Umbilical cord (tissue), 1 donor: ENCODE measurements at regions not wholly inside any gene's neighbourhood (a gene's known extent, or its start where the extent isn't known, plus 50 kb on each side); places are given as distances from the start of the nearest gene placed in this dataset.

Source experiments
- DNase-seq: peaks from one replicate; pipeline ENCODE4 v3.0.0-alpha.2; 2015; ENCODE audit warnings: low spot score

GRCh38 chr1:235011599-235012435 lies 116.8 kb downstream of the TOMM20 start:
- peak; percentile 55 for DNase-seq

- DNase-seq: no peak
These were observed 117.5 kb downstream of the TOMM20 start for GRCh38 chr1:235011064-235011598.

DNA sequence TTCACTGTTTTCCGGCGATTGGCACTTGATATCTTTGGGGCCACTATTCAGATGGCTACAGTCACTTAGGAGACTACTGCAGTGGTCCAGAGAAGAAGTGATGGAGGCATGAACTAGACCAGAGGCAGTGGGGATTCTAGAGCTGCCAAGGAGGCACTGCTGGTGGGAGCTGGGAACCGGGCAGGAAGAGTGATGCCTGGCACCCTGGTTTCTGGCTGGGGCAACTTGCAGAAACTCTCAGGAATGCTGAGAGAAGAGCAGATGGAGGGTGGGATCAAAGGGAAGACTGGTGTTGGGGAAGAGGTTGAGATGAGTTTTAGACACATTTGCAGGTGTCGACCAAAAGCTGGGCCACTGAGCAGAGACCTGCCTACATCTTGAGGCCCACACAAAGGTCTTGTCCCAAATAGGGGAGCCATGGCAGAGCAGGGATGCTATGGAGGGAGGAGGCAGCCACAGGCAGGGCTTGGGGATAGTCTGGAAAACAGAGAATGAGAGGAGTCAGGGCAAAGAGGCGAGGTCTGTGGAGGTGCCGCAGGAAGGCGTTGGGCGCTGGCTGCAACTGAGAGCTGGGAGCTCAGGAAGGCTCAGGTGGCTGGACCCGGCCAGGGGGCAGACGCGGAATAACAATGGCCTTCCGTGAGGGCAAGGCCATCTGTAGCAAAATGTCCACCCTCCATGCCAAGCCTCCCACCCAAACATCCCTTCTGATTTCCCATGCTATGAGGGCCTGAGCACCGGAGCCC lies 118.9 kb downstream of the TOMM20 start:
- DNase-seq: no peak

GRCh38 chr1:235009074-235009473 lies 119.6 kb downstream of the TOMM20 start:
- no peak for DNase-seq

DNA sequence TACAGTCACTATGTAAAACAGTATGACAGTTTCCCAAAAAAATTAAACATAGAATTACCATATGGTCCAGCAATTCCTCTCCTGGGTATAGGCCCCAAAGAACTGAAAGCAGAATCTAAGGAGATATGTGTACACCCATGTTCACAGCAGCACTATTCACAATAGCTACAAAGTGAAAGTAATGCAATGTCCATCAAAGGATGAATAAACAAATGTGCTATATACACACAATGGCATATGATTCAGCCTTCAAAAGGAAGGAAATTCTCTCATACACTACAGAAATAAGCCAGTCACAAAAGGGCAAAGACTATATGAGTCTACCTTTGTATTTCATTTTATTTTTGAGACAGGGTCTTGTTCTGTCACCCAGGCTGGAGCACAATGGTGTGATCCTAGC lies 120.4 kb downstream of the TOMM20 start:
- DNase-seq: no peak

- DNase-seq: no peak
These were observed 121.8 kb downstream of the TOMM20 start for GRCh38 chr1:235006816-235007215.

- no peak for DNase-seq
These were observed 122.4 kb downstream of the TOMM20 start for GRCh38 chr1:235006132-235006721.

GRCh38 chr1:235004840-235005391 lies 123.7 kb downstream of the TOMM20 start:
- DNase-seq: no peak

DNA sequence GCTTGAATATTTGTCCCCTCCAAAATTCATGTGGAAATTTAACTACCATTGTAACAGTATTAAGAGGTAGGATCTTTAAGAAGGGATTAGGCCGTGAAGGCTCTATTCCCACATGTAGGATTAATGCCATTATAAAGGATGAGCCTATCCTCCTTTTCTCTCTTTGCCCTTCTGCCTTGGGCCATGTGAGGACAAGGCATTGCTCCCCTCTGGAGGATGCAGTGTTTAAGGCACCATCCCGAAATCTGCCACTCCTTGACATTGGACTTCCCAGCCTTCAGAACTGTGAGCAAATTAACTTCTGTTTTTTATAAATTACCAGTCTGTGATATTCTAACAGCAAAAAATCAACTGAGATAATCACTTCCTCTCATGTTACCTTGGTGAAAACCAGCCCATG lies 124.4 kb downstream of the TOMM20 start:
- no peak for DNase-seq

DNA sequence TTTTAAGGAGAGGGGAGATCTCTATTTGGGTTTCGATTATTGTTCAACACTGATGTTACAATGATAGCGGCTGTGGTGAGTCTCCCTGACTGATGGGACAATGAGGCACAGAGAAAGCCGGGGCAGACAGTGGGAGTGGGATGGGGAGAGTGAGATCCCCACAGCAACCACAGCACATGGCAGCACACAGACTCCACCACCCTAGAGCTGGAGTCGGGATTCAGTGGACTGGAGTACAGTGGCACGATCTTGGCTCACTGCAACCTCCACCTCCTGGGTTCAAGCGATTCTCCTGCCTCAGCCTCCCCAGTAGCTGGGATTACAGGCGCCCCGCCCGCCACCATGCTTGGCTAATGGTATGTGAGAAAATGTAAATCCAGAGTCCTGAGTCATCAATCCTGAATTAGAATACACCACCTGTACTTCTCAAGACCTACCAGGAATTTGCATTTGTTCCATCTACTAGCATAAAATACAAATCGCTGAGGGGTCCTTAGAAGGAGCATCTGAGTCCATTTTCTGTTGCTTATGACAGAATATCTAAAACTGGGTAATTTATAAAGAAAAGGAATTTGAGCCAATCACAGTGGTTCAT lies 125.8 kb downstream of the TOMM20 start:
- no peak for DNase-seq

- DNase-seq: no peak
These were observed 129.1 kb downstream of the TOMM20 start for GRCh38 chr1:234999513-234999940.

- peak; percentile 74 for DNase-seq
These were observed 130.5 kb downstream of the TOMM20 start for GRCh38 chr1:234997896-234998741.

- peak; percentile 95 for DNase-seq
These were observed 131.3 kb downstream of the TOMM20 start for GRCh38 chr1:234997201-234997895.

DNA sequence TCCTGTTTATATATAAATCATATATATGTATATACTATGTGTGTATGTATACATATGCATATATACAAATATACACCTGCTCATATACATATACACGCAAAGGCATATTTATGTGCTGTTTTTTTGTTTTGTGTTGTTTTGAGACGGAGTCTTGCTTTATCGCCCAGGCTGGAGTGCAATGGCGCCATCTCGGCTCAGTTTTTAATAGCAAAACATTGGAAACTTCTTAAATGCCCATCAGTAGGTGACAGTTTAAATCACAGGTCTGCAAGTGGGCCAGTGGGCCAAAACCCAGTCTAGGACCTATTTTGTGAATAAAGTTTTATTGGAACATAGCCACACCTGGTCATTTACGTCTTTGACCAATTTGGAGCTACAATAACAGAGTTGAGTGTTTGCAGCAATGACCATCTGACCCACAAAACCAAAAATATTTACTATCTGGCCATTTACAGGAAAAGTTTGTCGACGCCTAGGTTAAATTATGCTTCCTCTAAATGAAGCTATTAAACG lies 132.3 kb downstream of the TOMM20 start:
- no peak for DNase-seq

DNA sequence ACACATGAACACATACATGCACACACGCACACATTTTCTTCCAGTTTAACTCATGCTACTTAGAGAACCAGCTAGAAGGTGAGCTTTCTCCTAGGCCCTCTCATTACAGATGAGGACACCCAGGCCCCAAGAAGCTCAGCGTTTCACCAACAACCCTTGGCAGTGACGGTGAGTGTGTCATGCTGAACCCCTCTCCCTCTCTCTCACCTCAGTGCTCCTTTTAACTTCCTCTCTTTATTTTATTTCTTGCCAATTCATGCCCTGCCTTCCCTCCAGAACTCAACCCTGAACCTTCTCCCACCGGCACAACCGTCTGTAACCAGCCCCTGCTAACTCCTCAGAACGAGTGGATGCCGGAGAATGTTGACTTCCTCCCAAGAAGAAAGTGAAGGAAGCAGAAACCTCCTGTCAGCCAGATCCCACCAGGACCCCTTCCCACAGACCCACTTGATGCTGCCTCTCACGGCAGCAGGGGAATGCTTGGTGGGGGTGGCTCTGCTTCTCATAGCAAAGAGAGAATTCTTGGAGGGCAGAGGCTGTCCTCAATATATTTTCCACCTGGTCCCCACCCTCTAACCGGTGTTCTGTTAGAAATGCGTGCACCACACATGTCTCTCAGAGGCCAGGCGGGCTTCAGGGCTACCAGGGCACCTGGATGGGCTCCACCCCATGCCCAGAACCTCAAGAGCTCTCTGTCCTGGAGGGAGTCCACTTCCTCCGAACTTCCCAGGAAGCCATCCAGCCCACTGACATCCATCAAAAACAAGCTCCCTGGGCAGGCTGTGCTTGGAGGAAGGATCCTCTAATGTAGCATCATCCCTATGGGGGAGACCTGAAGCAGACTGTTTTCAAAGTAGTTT lies 134.0 kb downstream of the TOMM20 start:
- no peak for DNase-seq

- no peak for DNase-seq
These were observed 136.6 kb downstream of the TOMM20 start for GRCh38 chr1:234992065-234992464.

GRCh38 chr1:234990874-234991801 lies 137.5 kb downstream of the TOMM20 start:
- DNase-seq: no peak

DNA sequence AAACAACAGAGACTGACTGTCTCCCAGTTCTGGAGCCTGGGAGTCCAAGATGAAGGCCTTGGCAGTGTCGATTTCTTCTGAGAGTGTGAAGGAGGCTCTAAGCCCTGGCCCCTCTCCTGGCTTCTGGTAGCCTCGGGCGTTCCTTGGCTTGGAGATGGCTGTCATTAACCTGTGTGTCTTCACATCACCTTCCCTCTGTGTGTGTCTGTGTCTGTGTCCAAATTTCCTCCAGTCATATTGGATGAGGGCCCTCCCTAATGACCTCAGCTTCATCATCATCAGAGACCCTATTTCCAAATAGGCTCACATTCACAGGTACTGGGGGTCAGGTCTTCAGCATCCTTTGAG lies 138.3 kb downstream of the TOMM20 start:
- no peak for DNase-seq
